NCI-H1417 treated with DMSO at 0.1 percent for 48 hours (cell line): ENCODE measurements at regions not wholly inside any gene's neighbourhood (a gene's known extent, or its start where the extent isn't known, plus 50 kb on each side); places are given as distances from the start of the nearest gene placed in this dataset.

Experiments used
- DNase-seq: peaks from one replicate; lab custom pipeline; 2025; lab: John Stamatoyannopoulos, UW

GRCh38 chr3:25355998-25356397, 72.1 kb upstream of the RARB start:
- DNase-seq: no peak

GRCh38 chr3:25362118-25362517, 65.9 kb upstream of the RARB start:
- DNase-seq: no peak

- no peak for DNase-seq
Observed at GRCh38 chr3:25365636-25366035, 62.4 kb upstream of the RARB start.

GRCh38 chr3:25367025-25367424, 61.0 kb upstream of the RARB start:
- DNase-seq: no peak

- no peak for DNase-seq
Observed at GRCh38 chr3:25372167-25372566, 55.9 kb upstream of the RARB start.

GRCh38 chr3:25376340-25376739, 51.7 kb upstream of the RARB start:
- DNase-seq: no peak

GRCh38 chr3:25377042-25377441, 51.0 kb upstream of the RARB start:
- DNase-seq: no peak
